ENCODE measurements at regions not wholly inside any gene's neighbourhood (a gene's known extent, or its start where the extent isn't known, plus 50 kb on each side); places are given as distances from the start of the nearest gene placed in this dataset.
"Not testable (repeated sequence)": the region's sequence is repeated elsewhere in the genome, so short reads cannot be mapped to it uniquely, and the experiment has no call there.

GRCh38 chr2:89151699-89152098 is 460.2 kb downstream of the RPIA start:
- 79 to 100% methylated on average over 1 of the region's 1 CpG for WGBS, 2 donors

GRCh38 chr2:89152501-89152900 is 461.0 kb downstream of the RPIA start:
- H3K9me3 ChIP-seq (ENCODE audit: control insufficient read depth in 4 of 4, insufficient read depth in 3 of 4, low read length in 3 of 4); DNase-seq; H3K36me3 ChIP-seq (ENCODE audit: control insufficient read depth in 4 of 4, insufficient read depth in 4 of 4, low read length in 4 of 4); H3K27ac ChIP-seq (ENCODE audit: low read depth in 1 of 2, low read length in 1 of 2); H3K4me1 ChIP-seq (ENCODE audit: control insufficient read depth in 5 of 5, insufficient read depth in 5 of 5, low read length in 5 of 5); H3K27me3 ChIP-seq (ENCODE audit: control insufficient read depth in 3 of 3, insufficient read depth in 3 of 3, low read length in 2 of 3); H3K9ac ChIP-seq (ENCODE audit: insufficient read depth in 1 of 2, low read length in 2 of 2); ATAC-seq (ENCODE audit: insufficient read depth, low FRiP score); H3K4me3 ChIP-seq: not testable (repeated sequence)

More at GRCh38 chr2:89151699-89152098, 460.2 kb downstream of the RPIA start:
- not testable (repeated sequence) for H3K9ac ChIP-seq (ENCODE audit: insufficient read depth in 1 of 2, low read length in 2 of 2); H3K27ac ChIP-seq (ENCODE audit: low read depth in 1 of 2, low read length in 1 of 2); H3K36me3 ChIP-seq (ENCODE audit: control insufficient read depth in 4 of 4, insufficient read depth in 4 of 4, low read length in 4 of 4); H3K4me3 ChIP-seq; H3K9me3 ChIP-seq (ENCODE audit: control insufficient read depth in 4 of 4, insufficient read depth in 3 of 4, low read length in 3 of 4); ATAC-seq (ENCODE audit: insufficient read depth, low FRiP score); H3K4me1 ChIP-seq (ENCODE audit: control insufficient read depth in 5 of 5, insufficient read depth in 5 of 5, low read length in 5 of 5); H3K27me3 ChIP-seq (ENCODE audit: control insufficient read depth in 3 of 3, insufficient read depth in 3 of 3, low read length in 2 of 3); DNase-seq

- H3K36me3 ChIP-seq (ENCODE audit: control insufficient read depth in 4 of 4, insufficient read depth in 4 of 4, low read length in 4 of 4); H3K9ac ChIP-seq (ENCODE audit: insufficient read depth in 1 of 2, low read length in 2 of 2); H3K4me1 ChIP-seq (ENCODE audit: control insufficient read depth in 5 of 5, insufficient read depth in 5 of 5, low read length in 5 of 5); ATAC-seq (ENCODE audit: insufficient read depth, low FRiP score); H3K4me3 ChIP-seq; H3K27ac ChIP-seq (ENCODE audit: low read depth in 1 of 2, low read length in 1 of 2); H3K9me3 ChIP-seq (ENCODE audit: control insufficient read depth in 4 of 4, insufficient read depth in 3 of 4, low read length in 3 of 4); H3K27me3 ChIP-seq (ENCODE audit: control insufficient read depth in 3 of 3, insufficient read depth in 3 of 3, low read length in 2 of 3); DNase-seq: not testable (repeated sequence)
- WGBS, 2 donors: 0 to 8% methylated on average over 2 of the region's 2 CpGs
Observed at GRCh38 chr2:89153210-89153609, 461.7 kb downstream of the RPIA start.

GRCh38 chr2:89154247-89154682 is 462.8 kb downstream of the RPIA start:
- WGBS, 2 donors: 27 to 50% methylated on average over 1 to 2 of the region's 2 CpGs
- DNase-seq; H3K9ac ChIP-seq (ENCODE audit: insufficient read depth in 1 of 2, low read length in 2 of 2); H3K27me3 ChIP-seq (ENCODE audit: control insufficient read depth in 3 of 3, insufficient read depth in 3 of 3, low read length in 2 of 3); H3K4me3 ChIP-seq; H3K36me3 ChIP-seq (ENCODE audit: control insufficient read depth in 4 of 4, insufficient read depth in 4 of 4, low read length in 4 of 4); ATAC-seq (ENCODE audit: insufficient read depth, low FRiP score); H3K27ac ChIP-seq (ENCODE audit: low read depth in 1 of 2, low read length in 1 of 2); H3K9me3 ChIP-seq (ENCODE audit: control insufficient read depth in 4 of 4, insufficient read depth in 3 of 4, low read length in 3 of 4); H3K4me1 ChIP-seq (ENCODE audit: control insufficient read depth in 5 of 5, insufficient read depth in 5 of 5, low read length in 5 of 5): not testable (repeated sequence)

GRCh38 chr2:89160306-89160705 is 468.8 kb downstream of the RPIA start:
- 34 to 49% methylated on average over 4 to 6 of the region's 9 CpGs for WGBS, 2 donors
- H3K9me3 ChIP-seq (ENCODE audit: control insufficient read depth in 4 of 4, insufficient read depth in 3 of 4, low read length in 3 of 4); H3K27me3 ChIP-seq (ENCODE audit: control insufficient read depth in 3 of 3, insufficient read depth in 3 of 3, low read length in 2 of 3); H3K4me3 ChIP-seq; ATAC-seq (ENCODE audit: insufficient read depth, low FRiP score); H3K4me1 ChIP-seq (ENCODE audit: control insufficient read depth in 5 of 5, insufficient read depth in 5 of 5, low read length in 5 of 5); H3K9ac ChIP-seq (ENCODE audit: insufficient read depth in 1 of 2, low read length in 2 of 2); H3K27ac ChIP-seq (ENCODE audit: low read depth in 1 of 2, low read length in 1 of 2); H3K36me3 ChIP-seq (ENCODE audit: control insufficient read depth in 4 of 4, insufficient read depth in 4 of 4, low read length in 4 of 4); DNase-seq: not testable (repeated sequence)

GRCh38 chr2:89161626-89162025 is 470.2 kb downstream of the RPIA start:
- H3K4me1 ChIP-seq (ENCODE audit: control insufficient read depth in 5 of 5, insufficient read depth in 5 of 5, low read length in 5 of 5); H3K4me3 ChIP-seq; H3K36me3 ChIP-seq (ENCODE audit: control insufficient read depth in 4 of 4, insufficient read depth in 4 of 4, low read length in 4 of 4); H3K27me3 ChIP-seq (ENCODE audit: control insufficient read depth in 3 of 3, insufficient read depth in 3 of 3, low read length in 2 of 3); H3K27ac ChIP-seq (ENCODE audit: low read depth in 1 of 2, low read length in 1 of 2); ATAC-seq (ENCODE audit: insufficient read depth, low FRiP score); H3K9me3 ChIP-seq (ENCODE audit: control insufficient read depth in 4 of 4, insufficient read depth in 3 of 4, low read length in 3 of 4); DNase-seq; H3K9ac ChIP-seq (ENCODE audit: insufficient read depth in 1 of 2, low read length in 2 of 2): not testable (repeated sequence)
- WGBS, 2 donors: 45 to 53% methylated on average over 2 of the region's 2 CpGs

- not testable (repeated sequence) for DNase-seq; H3K4me1 ChIP-seq (ENCODE audit: control insufficient read depth in 5 of 5, insufficient read depth in 5 of 5, low read length in 5 of 5); ATAC-seq (ENCODE audit: insufficient read depth, low FRiP score); H3K27me3 ChIP-seq (ENCODE audit: control insufficient read depth in 3 of 3, insufficient read depth in 3 of 3, low read length in 2 of 3); H3K9me3 ChIP-seq (ENCODE audit: control insufficient read depth in 4 of 4, insufficient read depth in 3 of 4, low read length in 3 of 4); H3K36me3 ChIP-seq (ENCODE audit: control insufficient read depth in 4 of 4, insufficient read depth in 4 of 4, low read length in 4 of 4); H3K4me3 ChIP-seq; H3K9ac ChIP-seq (ENCODE audit: insufficient read depth in 1 of 2, low read length in 2 of 2); H3K27ac ChIP-seq (ENCODE audit: low read depth in 1 of 2, low read length in 1 of 2)
- 58 to 87% methylated on average over 1 to 3 of the region's 4 CpGs for WGBS, 2 donors
Observed at GRCh38 chr2:89170506-89171173, 479.2 kb downstream of the RPIA start.

GRCh38 chr2:89171174-89171519 is 479.7 kb downstream of the RPIA start:
- not testable (repeated sequence) for ATAC-seq (ENCODE audit: insufficient read depth, low FRiP score); H3K27ac ChIP-seq (ENCODE audit: low read depth in 1 of 2, low read length in 1 of 2); H3K36me3 ChIP-seq (ENCODE audit: control insufficient read depth in 4 of 4, insufficient read depth in 4 of 4, low read length in 4 of 4); H3K9me3 ChIP-seq (ENCODE audit: control insufficient read depth in 4 of 4, insufficient read depth in 3 of 4, low read length in 3 of 4); H3K9ac ChIP-seq (ENCODE audit: insufficient read depth in 1 of 2, low read length in 2 of 2); H3K4me3 ChIP-seq; H3K27me3 ChIP-seq (ENCODE audit: control insufficient read depth in 3 of 3, insufficient read depth in 3 of 3, low read length in 2 of 3); DNase-seq; H3K4me1 ChIP-seq (ENCODE audit: control insufficient read depth in 5 of 5, insufficient read depth in 5 of 5, low read length in 5 of 5)
- WGBS, 2 donors: 50% methylated on average over 1 of the region's 1 CpG

All from lung (tissue), 9 donors.